Epithelial cell of esophagus (primary cell): ENCODE measurements at regions not wholly inside any gene's neighbourhood (a gene's known extent, or its start where the extent isn't known, plus 50 kb on each side); places are given as distances from the start of the nearest gene placed in this dataset.

ENCODE experiments used
- DNase-seq: peaks from one replicate; pipeline ENCODE4 v3.0.0; 2010; ENCODE audit warnings: low read depth
- H3K4me3 ChIP-seq: 2 replicates; pipeline ENCODE4 v1.5.1; 2011; ENCODE audit warnings: mild to moderate bottlenecking, low read length, control low read depth
- CTCF ChIP-seq: IDR thresholded peaks from 2 replicates; pipeline ENCODE4 v1.5.1; 2011; ENCODE audit warnings: low read depth, mild to moderate bottlenecking, low read length, control low read depth, inconsistent platforms; ENCODE audit not compliant: insufficient read depth; ENCODE audit errors: missing control alignments

DNA sequence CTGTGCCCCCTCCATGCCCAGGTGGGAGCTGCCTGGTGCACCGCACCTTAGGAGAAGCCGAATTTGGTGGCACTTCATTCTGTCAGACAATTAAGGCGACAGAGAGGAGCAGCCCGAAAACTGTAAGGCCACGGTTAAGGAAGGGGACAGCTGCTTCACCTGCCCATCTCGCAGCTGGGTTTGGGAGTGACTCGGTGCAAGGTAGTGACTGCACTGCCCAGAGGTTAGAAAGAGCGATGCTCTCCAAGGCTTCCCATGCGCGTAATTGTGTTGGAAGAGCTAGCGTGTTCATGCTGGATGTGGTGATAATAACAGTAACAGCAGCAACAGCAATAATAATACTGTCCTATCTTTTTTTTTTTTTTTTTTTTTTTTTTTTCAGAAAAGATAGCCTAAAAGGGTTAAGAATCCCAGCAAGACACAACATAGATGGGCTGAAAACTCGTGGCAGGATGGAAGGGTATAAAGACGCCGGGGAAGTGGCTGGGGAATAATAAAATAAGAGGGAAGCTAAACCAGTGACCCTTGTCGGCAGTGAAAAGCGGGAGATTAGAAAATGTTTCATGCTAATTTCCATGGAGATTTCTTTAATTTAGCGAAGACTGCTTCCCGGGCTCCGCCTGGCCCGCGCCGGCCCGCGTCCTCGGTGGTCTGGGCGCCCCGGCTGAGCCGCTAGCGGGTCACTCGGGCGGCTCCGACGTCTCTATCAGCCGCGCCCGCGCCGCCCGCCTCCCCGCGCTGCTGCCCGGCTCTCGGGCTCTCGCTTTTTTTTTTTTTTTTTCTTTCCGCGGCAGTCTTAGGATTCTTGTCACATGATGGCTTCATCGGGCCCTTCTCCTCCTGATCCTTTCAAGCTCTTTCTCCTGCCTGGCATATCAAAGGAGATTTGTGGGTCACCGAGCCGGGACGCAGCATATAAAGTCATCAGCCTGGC is 617.1 kb downstream of the NR2F2 start:
- no peak for TF ChIP-seq CTCF
- no peak overlapping the region for H3K4me3 ChIP-seq
- DNase-seq: no peak

GRCh38 chr15:96948981-96949380 is 618.5 kb downstream of the NR2F2 start:
- TF ChIP-seq CTCF: no peak
- no peak for DNase-seq
- no peak overlapping the region for H3K4me3 ChIP-seq

- H3K4me3 ChIP-seq: no peak overlapping the region
- no peak for TF ChIP-seq CTCF
- DNase-seq: no peak
Measured at GRCh38 chr15:96958721-96959120, 628.2 kb downstream of the NR2F2 start.

- DNase-seq: no peak
- TF ChIP-seq CTCF: no peak
Measured at GRCh38 chr15:96959501-96959900, 629.0 kb downstream of the NR2F2 start.

DNA sequence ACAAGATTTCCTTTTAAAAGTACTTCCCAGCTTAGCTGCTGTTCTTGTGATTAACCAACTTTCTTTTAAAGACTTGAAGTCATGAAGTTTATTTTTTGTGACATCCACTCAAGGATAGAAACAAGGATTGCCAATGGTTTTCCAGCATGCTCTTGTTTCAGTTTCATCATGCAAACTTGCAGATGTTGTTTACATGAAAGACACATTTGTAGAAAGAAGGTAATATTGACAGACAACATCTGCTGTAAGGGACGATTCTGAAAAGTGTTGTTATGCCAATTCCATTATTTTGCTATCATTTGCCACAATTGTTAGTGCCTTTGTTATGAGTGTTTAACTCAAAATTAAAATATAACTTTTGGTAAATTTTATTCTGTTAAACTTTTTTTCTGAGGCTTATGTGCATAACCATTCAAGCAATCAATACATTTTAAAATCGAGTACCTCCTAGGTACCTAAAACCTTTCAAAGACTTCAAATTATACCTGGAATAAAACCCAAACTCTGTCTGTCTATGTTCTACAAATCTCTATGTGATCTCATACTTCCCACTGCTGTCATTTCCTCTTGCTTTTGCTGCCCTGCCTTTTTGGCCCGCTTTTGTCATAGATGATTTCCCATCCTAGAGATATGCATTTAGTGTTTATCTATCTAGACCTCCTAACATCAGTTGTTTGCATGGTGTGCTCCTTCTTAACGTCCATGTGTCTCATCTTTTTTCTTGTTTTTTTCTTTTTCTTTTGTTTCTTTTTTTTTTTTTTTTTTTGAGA is 630.4 kb downstream of the NR2F2 start:
- no peak for DNase-seq
- H3K4me3 ChIP-seq: no peak overlapping the region
- no peak for TF ChIP-seq CTCF

More at GRCh38 chr15:96959501-96959900, 629.0 kb downstream of the NR2F2 start:
- H3K4me3 ChIP-seq: no peak overlapping the region

DNA sequence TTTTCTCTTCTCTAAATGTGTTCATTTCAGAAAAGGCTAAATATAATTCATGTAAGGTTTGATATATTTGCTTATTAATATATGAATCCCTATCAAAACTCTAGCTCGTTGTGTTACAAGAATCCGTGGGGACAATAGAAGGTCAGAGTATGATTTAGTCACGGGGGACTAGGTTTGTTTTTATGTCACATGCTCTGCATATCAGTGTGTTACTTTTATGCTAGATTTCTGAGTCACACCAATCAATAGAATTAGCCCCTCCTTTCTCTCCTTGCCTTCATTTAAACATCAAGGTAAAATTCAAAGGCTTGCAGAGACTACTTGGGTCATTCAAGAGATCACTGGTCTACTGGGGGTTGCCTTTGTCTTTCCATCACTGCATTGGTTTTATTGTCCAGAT is 636.1 kb downstream of the NR2F2 start:
- no peak for TF ChIP-seq CTCF
- DNase-seq: no peak

More for the DNA sequence above, 636.1 kb downstream of the NR2F2 start:
- no peak overlapping the region for H3K4me3 ChIP-seq
